Kidney (tissue), 13 donors: ENCODE measurements at regions not wholly inside any gene's neighbourhood (a gene's known extent, or its start where the extent isn't known, plus 50 kb on each side); places are given as distances from the start of the nearest gene placed in this dataset.

ENCODE experiments used
- DNase-seq, 5 donors: peaks; one replicate each; pipeline ENCODE4 v3.0.0-alpha.2; 2013 to 2020
- FAIRE-seq: peaks from 2 replicates; lab custom pipeline; 2012; peaks lifted over from hg19 to GRCh38; lab: Jason Lieb, UNC
- H3K27ac ChIP-seq, 2 donors: one replicate each; pipeline ENCODE4 v1.7.0; 2013; ENCODE audit warnings: low read depth in 2 of 2, low read length in 2 of 2, inconsistent platforms in 1 of 2
- H3K27me3 ChIP-seq: one replicate; pipeline ENCODE4 v1.7.1; 2013; ENCODE audit warnings: low read length, inconsistent platforms; ENCODE audit not compliant: control insufficient read depth, insufficient read depth
- H3K36me3 ChIP-seq, 3 donors: one replicate each; pipeline versions ENCODE4 v1.7.0 to v1.7.1; 2013; ENCODE audit warnings: low read length in 3 of 3, control low read depth in 1 of 3, inconsistent platforms in 1 of 3; ENCODE audit not compliant: insufficient read depth in 3 of 3, control insufficient read depth in 2 of 3
- H3K4me1 ChIP-seq, 3 donors: one replicate each; pipeline versions ENCODE4 v1.7.0 to v1.7.1; 2013; ENCODE audit warnings: low read length in 3 of 3, inconsistent platforms in 1 of 3, low read depth in 1 of 3; ENCODE audit not compliant: control insufficient read depth in 2 of 3, insufficient read depth in 2 of 3
- H3K4me3 ChIP-seq, 3 donors: one replicate each; pipeline versions ENCODE4 v1.7.0 to v1.8.1; 2013; ENCODE audit warnings: low read length in 3 of 3, control low read depth in 1 of 3, inconsistent platforms in 1 of 3
- H3K9ac ChIP-seq, 3 donors: one replicate each; pipeline versions ENCODE4 v1.7.0 to v1.7.1; 2013; ENCODE audit warnings: low read length in 3 of 3, control low read depth in 1 of 3, inconsistent platforms in 1 of 3
- H3K9me3 ChIP-seq, 3 donors: one replicate each; pipeline versions ENCODE4 v1.7.0 to v1.7.1; 2013; ENCODE audit warnings: low read length in 3 of 3, control low read depth in 1 of 3, inconsistent platforms in 1 of 3; ENCODE audit not compliant: control insufficient read depth in 2 of 3, insufficient read depth in 1 of 3
- intact Hi-C: fragments of 100-400 bp; cut with DNase I; formaldehyde crosslinking; loops from one replicate; pipeline ENCODE4 v1.11.1; 2022
- TF ChIP-seq, protein P1 (sequence below): IDR thresholded peaks from 3 replicates; pipeline ENCODE4 v1.5.1; 2012; ENCODE audit warnings: mild to moderate bottlenecking, moderate library complexity, borderline replicate concordance; ENCODE audit not compliant: insufficient read depth; ENCODE audit errors: extremely low read depth
- donor health status: control.
- donor health status: control.
- donor health status: control.
- donor health status: control.
- donor health status: control.
- donor health status: DM: yes; HTN: yes; CAD: no.
- donor health status: Normal renal cell carcinoma (clear cell type).

DNA sequence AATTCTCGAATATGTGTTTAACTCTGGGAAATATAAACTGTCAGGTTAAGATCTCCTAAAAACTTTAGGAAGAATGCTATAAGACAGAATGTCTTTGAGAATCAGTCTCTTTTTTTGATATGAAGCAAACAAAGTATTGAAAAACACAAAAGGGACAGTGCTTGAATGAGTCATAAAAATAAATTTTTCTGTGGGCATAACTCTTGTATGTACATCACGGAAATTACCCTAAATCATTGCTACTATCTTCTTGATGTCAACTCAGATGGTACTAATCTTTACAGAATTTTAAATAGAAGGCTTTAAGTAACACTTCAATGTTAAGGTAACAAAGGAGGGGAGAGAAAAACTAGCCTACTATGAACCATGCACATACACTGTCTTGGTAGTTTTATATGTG lies 244.0 kb upstream of the AMIGO2 start:
- Histone ChIP-seq H3K9ac (no peak overlapping the region), H3K27me3 (no peaks in the 10 kb centered on the region), H3K27ac (no peak overlapping the region), H3K36me3 (no peaks in the 10 kb centered on the region), H3K4me3 (no peak overlapping the region), H3K9me3 (no peaks in the 10 kb centered on the region), H3K4me1 (no peaks in the 10 kb centered on the region)
- FAIRE-seq: no peak
- TF ChIP-seq, protein P1, sequence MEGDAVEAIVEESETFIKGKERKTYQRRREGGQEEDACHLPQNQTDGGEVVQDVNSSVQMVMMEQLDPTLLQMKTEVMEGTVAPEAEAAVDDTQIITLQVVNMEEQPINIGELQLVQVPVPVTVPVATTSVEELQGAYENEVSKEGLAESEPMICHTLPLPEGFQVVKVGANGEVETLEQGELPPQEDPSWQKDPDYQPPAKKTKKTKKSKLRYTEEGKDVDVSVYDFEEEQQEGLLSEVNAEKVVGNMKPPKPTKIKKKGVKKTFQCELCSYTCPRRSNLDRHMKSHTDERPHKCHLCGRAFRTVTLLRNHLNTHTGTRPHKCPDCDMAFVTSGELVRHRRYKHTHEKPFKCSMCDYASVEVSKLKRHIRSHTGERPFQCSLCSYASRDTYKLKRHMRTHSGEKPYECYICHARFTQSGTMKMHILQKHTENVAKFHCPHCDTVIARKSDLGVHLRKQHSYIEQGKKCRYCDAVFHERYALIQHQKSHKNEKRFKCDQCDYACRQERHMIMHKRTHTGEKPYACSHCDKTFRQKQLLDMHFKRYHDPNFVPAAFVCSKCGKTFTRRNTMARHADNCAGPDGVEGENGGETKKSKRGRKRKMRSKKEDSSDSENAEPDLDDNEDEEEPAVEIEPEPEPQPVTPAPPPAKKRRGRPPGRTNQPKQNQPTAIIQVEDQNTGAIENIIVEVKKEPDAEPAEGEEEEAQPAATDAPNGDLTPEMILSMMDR: no peak
- intact Hi-C loops: no loop called here
- DNase-seq: no peak

DNA sequence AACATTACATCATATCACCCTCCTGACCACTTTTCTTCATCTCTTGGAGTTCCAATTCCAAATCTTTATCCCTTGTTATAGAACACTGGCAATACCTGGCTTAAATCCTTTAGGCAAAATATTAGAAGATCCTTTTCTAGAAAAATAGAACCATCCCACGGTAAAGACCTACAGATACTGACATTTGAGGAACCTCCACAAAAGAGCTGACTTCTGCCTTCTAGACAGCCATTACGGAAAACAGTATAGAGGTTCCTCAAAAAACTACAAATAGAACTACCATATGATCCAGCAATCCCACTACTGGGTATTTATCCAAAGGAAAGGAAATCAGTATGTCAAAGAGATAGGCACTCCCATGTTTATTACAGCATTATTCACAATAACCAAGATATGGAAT lies 241.7 kb upstream of the AMIGO2 start:
- TF ChIP-seq, protein P1: no peak
- H3K27ac ChIP-seq: no peak overlapping the region
- intact Hi-C loops: no loop called here
- H3K9me3 ChIP-seq: no peaks in the 10 kb centered on the region
- H3K9ac ChIP-seq: no peak overlapping the region
- no peaks in the 10 kb centered on the region for H3K36me3 ChIP-seq
- H3K4me3 ChIP-seq: no peak overlapping the region
- FAIRE-seq: no peak
- no peaks in the 10 kb centered on the region for H3K4me1 ChIP-seq
- no peak for DNase-seq
- H3K27me3 ChIP-seq: no peaks in the 10 kb centered on the region

DNA sequence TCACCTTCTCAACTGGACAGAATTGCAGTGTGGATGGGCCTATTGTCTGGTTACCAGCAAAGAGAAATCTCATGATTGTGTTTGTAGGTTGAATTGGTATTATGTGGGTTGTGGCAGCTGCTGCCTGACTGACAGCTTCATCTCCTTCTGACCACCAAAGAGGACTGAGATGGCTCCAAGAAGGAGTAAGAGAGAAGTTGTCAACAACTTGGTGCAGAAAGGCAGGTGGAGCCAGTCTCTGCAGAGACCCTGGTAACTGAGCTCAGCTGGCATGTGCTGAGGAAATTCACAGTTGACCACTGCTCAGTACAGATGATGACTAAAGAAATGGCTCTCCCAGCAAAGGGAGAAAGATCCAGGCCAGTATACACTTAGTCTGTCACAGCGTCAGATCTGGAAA lies 240.0 kb upstream of the AMIGO2 start:
- Histone ChIP-seq H3K9ac (no peak overlapping the region), H3K4me3 (no peak overlapping the region), H3K4me1 (no peaks in the 10 kb centered on the region), H3K36me3 (no peaks in the 10 kb centered on the region), H3K27me3 (no peaks in the 10 kb centered on the region), H3K9me3 (no peaks in the 10 kb centered on the region), H3K27ac (no peak overlapping the region)
- intact Hi-C loops: no loop called here
- DNase-seq (no peak), FAIRE-seq (no peak)
- TF ChIP-seq, protein P1: no peak

GRCh38 chr12:47318963-47319362 lies 239.2 kb upstream of the AMIGO2 start:
- no peaks in the 10 kb centered on the region for H3K4me1 ChIP-seq
- DNase-seq: no peak
- TF ChIP-seq, protein P1: no peak
- H3K9me3 ChIP-seq: no peaks in the 10 kb centered on the region
- no peak overlapping the region for H3K4me3 ChIP-seq
- intact Hi-C loops: no loop called here
- no peak overlapping the region for H3K27ac ChIP-seq
- no peak overlapping the region for H3K9ac ChIP-seq
- H3K27me3 ChIP-seq: no peaks in the 10 kb centered on the region
- no peaks in the 10 kb centered on the region for H3K36me3 ChIP-seq
- FAIRE-seq: no peak
